22Rv1 (cell line): ENCODE measurements at regions not wholly inside any gene's neighbourhood (a gene's known extent, or its start where the extent isn't known, plus 50 kb on each side); places are given as distances from the start of the nearest gene placed in this dataset.

ENCODE experiments used
- ZFX ChIP-seq: fragments of 450-650 bp; IDR thresholded peaks from 2 replicates; pipeline ENCODE4 v1.6.1; 2017; ENCODE audit warnings: antibody characterized with exemption, borderline replicate concordance
- TF ChIP-seq, protein P1 (sequence below): fragments of 450-650 bp; IDR thresholded peaks from 2 replicates; pipeline ENCODE4 v1.5.1; 2017; ENCODE audit warnings: mild to moderate bottlenecking

DNA sequence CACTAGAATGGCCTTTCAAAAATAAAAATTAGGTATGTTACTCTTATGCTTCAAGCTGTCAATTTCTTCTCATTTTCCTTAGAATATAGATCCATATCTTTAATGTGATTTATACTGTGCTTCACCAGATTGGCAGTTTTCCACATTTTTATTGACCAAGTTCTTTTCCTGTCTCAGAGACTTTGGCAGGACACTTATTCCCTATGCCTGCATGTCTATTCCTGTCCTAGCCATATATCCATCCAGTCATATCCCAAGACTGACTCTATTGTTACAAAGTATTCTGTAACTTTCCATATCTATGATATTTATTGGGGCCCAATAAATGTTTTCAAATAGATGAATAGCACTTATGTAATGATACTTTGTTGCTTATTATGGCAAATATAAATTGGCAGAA lies 450.7 kb downstream of the GASK1B start:
- TF ChIP-seq, protein P1, sequence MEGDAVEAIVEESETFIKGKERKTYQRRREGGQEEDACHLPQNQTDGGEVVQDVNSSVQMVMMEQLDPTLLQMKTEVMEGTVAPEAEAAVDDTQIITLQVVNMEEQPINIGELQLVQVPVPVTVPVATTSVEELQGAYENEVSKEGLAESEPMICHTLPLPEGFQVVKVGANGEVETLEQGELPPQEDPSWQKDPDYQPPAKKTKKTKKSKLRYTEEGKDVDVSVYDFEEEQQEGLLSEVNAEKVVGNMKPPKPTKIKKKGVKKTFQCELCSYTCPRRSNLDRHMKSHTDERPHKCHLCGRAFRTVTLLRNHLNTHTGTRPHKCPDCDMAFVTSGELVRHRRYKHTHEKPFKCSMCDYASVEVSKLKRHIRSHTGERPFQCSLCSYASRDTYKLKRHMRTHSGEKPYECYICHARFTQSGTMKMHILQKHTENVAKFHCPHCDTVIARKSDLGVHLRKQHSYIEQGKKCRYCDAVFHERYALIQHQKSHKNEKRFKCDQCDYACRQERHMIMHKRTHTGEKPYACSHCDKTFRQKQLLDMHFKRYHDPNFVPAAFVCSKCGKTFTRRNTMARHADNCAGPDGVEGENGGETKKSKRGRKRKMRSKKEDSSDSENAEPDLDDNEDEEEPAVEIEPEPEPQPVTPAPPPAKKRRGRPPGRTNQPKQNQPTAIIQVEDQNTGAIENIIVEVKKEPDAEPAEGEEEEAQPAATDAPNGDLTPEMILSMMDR: no peak
- TF ChIP-seq ZFX: no peak
